Psoas muscle (tissue), 7 donors: ENCODE measurements at regions not wholly inside any gene's neighbourhood (a gene's known extent, or its start where the extent isn't known, plus 50 kb on each side); places are given as distances from the start of the nearest gene placed in this dataset.

Experiments
- ATAC-seq, 4 donors: fragments of 200-7000 bp; cut with Tn5 transposase; one replicate each; pipeline ENCODE4 v1.9.1; 2020; ENCODE audit warnings: moderate library complexity in 3 of 4, mild to moderate bottlenecking in 2 of 4
- DNase-seq, 2 donors: peaks; one replicate each; pipeline ENCODE4 v3.0.0-alpha.2; 2020
- H3K27ac ChIP-seq: fragments of 200-600 bp; one replicate; pipeline ENCODE4 v1.8.0; 2022
- H3K27me3 ChIP-seq, 3 donors: fragments of 200-600 bp in 1 of 3; one replicate each; pipeline versions ENCODE4 v1.6.1 to v1.8.0; 2013 to 2022; ENCODE audit warnings: low read length in 2 of 3, mild to moderate bottlenecking in 2 of 3, moderate library complexity in 1 of 3; ENCODE audit not compliant: insufficient read depth in 3 of 3
- H3K36me3 ChIP-seq, 2 donors: fragments of 200-600 bp in 1 of 2; one replicate each; pipeline versions ENCODE4 v1.6.1 to v1.8.0; 2013 to 2022; ENCODE audit warnings: low read depth in 1 of 2, mild to moderate bottlenecking in 1 of 2, moderate library complexity in 1 of 2; ENCODE audit not compliant: insufficient read depth in 1 of 2
- H3K4me1 ChIP-seq: fragments of 200-600 bp; one replicate; pipeline ENCODE4 v1.8.0; 2022
- H3K4me3 ChIP-seq: fragments of 200-600 bp; one replicate; pipeline ENCODE4 v1.8.0; 2022; ENCODE audit warnings: mild to moderate bottlenecking
- H3K9me3 ChIP-seq: fragments of 200-600 bp; one replicate; pipeline ENCODE4 v1.8.0; 2022
- WGBS, 3 donors: extraction: QIAGEN DNeasy Blood & Tissue Kit; methylation state at CpG; one replicate each; pipeline versions ENCODE4 v1.1.6 to v1.1.7; 2013; 5-methylcytosine and 5-hydroxymethylcytosine counted together
- intact Hi-C, 2 donors: fragments of 100-400 bp; cut with DNase I; formaldehyde crosslinking; loops; one replicate each; pipeline versions ENCODE4 v1.11.0 to v1.14.2; 2022
- TF ChIP-seq, protein P1 (sequence below): fragments of 200-600 bp; IDR thresholded peaks from one replicate; pipeline ENCODE4 v1.8.0; 2022; ENCODE audit warnings: antibody characterized with exemption
- donor health status: healthy with polysubstance abuse.
- donor health status: DM: no; HTN: no; CAD: no; lungs with moderate emphysema.
- donor health status: Bipolar disorder and iron deficiency.
- donor health status: healthy.
- donor health status: DM: yes; HTN: yes; CAD: no.
- donor health status: DM: no; HTN: no; CAD: no.
- donor health status: DM: yes; HTN: yes; CAD: no.

DNA sequence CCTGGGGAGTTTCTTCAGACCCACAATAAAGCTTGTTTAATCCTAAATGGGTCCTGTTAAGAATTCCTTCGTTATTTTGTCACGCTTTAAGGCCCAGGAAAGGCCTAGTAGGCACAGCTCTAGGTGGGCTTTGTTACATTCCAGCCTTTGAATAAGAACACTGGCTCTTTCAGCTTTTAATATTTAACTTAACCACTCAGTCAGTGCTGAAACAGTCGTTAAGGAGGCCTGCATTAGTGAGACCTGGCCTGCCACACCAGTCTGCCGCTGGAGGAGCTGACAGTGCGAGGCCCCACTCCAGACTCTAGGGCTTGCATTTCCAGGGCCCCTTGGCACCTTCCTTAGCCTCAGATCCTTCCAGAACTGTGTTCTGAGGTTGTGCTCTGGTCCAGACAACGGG is 351.4 kb downstream of the GLRX3 start:
- TF ChIP-seq, protein P1, sequence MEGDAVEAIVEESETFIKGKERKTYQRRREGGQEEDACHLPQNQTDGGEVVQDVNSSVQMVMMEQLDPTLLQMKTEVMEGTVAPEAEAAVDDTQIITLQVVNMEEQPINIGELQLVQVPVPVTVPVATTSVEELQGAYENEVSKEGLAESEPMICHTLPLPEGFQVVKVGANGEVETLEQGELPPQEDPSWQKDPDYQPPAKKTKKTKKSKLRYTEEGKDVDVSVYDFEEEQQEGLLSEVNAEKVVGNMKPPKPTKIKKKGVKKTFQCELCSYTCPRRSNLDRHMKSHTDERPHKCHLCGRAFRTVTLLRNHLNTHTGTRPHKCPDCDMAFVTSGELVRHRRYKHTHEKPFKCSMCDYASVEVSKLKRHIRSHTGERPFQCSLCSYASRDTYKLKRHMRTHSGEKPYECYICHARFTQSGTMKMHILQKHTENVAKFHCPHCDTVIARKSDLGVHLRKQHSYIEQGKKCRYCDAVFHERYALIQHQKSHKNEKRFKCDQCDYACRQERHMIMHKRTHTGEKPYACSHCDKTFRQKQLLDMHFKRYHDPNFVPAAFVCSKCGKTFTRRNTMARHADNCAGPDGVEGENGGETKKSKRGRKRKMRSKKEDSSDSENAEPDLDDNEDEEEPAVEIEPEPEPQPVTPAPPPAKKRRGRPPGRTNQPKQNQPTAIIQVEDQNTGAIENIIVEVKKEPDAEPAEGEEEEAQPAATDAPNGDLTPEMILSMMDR = no peak
- DNase-seq (no peak), ATAC-seq (no peak)
- intact Hi-C loops = no loop called here
- H3K27me3 ChIP-seq = peaks cover 0 to 10% (median 5%) of the 10 kb centered on the region in 3 donors
- H3K4me3 ChIP-seq = no peak overlapping the region
- no peaks in the 10 kb centered on the region for H3K4me1 ChIP-seq
- 57 to 60% (median 57%) methylated on average over 6 of the region's 6 CpGs for WGBS, 3 donors
- no peaks in the 10 kb centered on the region for H3K36me3 ChIP-seq
- no peak overlapping the region for H3K27ac ChIP-seq
- no peaks in the 10 kb centered on the region for H3K9me3 ChIP-seq

DNA sequence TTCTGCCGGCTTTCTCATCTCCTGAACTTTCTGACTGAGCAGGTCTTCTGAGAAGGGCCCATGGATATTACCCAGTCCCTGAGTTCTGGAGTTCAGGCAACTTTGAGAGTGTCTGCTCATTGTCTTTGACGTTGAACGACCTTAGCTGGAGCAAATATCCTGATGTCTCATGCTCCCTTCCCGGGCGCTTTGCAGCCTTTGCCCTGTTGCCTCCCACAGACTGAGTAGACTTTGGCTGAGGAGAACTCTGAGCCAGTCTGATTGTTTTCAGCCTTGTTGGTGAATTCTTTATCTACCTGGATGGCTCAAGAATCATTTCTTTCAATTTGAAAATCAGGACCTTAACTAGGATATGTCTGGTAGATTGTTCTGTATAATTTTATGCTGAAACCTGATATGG is 353.7 kb downstream of the GLRX3 start:
- intact Hi-C loops = no loop called here
- Histone ChIP-seq H3K27ac (no peak overlapping the region), H3K27me3 (peaks cover 0 to 5% (median 0%) of the 10 kb centered on the region in 3 donors), H3K36me3 (no peaks in the 10 kb centered on the region), H3K4me1 (no peaks in the 10 kb centered on the region), H3K4me3 (no peak overlapping the region), H3K9me3 (no peaks in the 10 kb centered on the region)
- WGBS, 3 donors = 71 to 75% (median 73%) methylated on average over 5 of the region's 5 CpGs
- ATAC-seq (no peak), DNase-seq (no peak)
- TF ChIP-seq, protein P1 = no peak

DNA sequence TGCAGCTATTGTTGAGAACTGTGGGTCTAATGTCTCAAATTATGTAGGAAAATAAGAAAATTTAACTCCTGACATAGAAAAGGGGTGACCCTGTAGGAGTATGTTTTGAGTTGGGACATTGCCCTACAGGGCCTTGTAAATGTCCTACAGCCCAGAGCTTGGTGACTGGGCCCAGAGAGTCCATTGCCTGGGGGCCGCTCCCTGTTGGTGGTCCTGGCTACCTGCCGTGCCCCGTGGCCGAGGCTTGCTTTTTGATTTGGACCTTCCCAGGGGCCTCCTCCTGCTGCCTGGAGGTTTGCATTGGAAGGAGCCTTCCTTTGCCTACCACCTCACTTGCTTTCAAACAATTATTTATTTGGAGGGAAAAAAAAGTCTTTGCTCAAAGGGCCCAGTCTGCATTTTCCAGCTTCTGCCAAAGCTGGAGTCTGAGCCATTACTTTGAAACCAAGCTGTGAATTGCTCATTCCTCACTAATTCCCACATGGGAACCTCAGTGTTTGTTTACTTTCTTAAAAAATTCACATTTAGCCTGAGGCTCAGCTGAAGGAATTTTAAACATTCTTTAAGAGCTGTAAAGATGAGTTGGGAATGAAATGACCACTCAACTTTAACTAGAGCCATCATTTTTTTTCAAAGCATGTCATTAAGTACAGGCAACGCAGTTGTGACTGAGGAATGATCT is 355.0 kb downstream of the GLRX3 start:
- Histone ChIP-seq H3K27ac (no peak overlapping the region), H3K4me3 (no peak overlapping the region), H3K36me3 (no peaks in the 10 kb centered on the region), H3K9me3 (no peaks in the 10 kb centered on the region), H3K27me3 (peaks cover 0 to 5% (median 0%) of the 10 kb centered on the region in 3 donors), H3K4me1 (no peaks in the 10 kb centered on the region)
- DNase-seq (no peak), ATAC-seq (no peak)
- intact Hi-C loops = no loop called here
- TF ChIP-seq, protein P1 = no peak
- WGBS, 3 donors = 61 to 76% (median 66%) methylated on average over 5 of the region's 5 CpGs

DNA sequence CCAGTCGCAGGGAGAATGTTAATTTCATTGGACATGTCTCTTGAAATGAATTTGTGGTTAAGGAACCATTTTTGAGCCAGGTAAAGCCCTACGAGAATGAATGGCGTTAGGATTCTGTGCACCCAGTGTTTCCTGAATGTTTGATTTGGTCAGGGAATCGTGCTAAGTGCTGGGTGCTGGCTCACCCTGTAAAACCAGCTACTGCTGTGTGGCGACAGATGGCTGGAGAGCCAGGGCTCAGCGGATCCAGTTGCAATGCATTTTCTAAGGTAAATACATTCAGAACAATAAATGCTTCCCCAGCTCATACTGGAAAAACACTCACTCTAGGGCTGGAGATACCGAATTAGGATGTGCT is 355.5 kb downstream of the GLRX3 start:
- H3K4me1 ChIP-seq = no peaks in the 10 kb centered on the region
- intact Hi-C loops = no loop called here
- no peaks in the 10 kb centered on the region for H3K27me3 ChIP-seq
- TF ChIP-seq, protein P1 = no peak
- ATAC-seq (no peak), DNase-seq (no peak)
- no peak overlapping the region for H3K4me3 ChIP-seq
- no peak overlapping the region for H3K27ac ChIP-seq
- no peaks in the 10 kb centered on the region for H3K36me3 ChIP-seq
- 61 to 71% (median 62%) methylated on average over 7 of the region's 7 CpGs for WGBS, 3 donors
- H3K9me3 ChIP-seq = no peaks in the 10 kb centered on the region
